Central memory CD4-positive, alpha-beta T cell (primary cell): ENCODE measurements at regions not wholly inside any gene's neighbourhood (a gene's known extent, or its start where the extent isn't known, plus 50 kb on each side); places are given as distances from the start of the nearest gene placed in this dataset.

Experiments used
- DNase-seq: peaks from one replicate; pipeline ENCODE4 v3.0.0; 2022

DNA sequence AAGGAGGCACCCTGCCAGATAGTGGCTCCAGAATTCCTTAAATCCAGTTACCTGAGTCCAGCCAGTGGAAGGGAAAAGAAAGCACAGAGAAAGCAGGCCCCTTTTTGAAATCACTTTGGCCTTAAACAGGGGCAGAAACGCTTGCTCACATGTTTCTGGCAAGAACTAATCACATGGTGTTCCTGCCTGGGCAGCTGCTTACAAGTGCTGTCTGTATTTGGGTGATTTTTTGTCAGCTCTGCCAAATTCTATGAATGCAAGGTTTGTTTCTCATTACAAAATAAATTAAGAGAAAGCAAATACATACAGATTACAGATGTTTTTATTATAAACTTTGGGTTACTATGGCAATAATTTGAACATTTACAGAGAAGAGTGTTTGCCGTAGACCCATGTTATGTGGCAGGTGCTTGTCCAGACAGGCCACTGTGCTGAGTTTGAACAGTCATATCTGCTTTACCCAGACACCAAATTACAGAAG lies 1237.8 kb downstream of the SLITRK5 start:
- DNase-seq: no peak

- DNase-seq: no peak
Observed at GRCh38 chr13:88919970-88920628, 1248.9 kb downstream of the SLITRK5 start.

GRCh38 chr13:88925954-88926353 lies 1254.8 kb downstream of the SLITRK5 start:
- DNase-seq: no peak

GRCh38 chr13:88926890-88927502 lies 1255.8 kb downstream of the SLITRK5 start:
- no peak for DNase-seq

DNA sequence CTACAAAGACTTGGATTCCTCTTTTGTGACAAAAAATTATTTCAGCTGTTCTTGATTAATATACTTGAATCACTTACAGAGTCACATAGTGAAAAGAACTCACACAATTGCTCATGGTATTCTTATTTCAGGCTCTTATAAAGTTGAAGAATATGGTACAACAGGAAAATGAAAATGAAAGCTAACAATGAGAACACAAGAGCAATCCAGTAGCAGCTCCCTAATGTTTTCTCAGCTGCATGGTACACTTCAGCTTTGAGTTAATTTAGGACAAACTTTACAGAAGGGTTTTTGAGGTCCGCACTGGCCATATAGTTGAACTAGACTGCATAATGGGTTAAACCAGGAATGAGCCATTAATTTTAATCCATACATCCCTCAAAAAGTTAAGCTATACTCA lies 1261.8 kb downstream of the SLITRK5 start:
- no peak for DNase-seq

- DNase-seq: no peak
Observed at GRCh38 chr13:88937384-88937783, 1266.2 kb downstream of the SLITRK5 start.

DNA sequence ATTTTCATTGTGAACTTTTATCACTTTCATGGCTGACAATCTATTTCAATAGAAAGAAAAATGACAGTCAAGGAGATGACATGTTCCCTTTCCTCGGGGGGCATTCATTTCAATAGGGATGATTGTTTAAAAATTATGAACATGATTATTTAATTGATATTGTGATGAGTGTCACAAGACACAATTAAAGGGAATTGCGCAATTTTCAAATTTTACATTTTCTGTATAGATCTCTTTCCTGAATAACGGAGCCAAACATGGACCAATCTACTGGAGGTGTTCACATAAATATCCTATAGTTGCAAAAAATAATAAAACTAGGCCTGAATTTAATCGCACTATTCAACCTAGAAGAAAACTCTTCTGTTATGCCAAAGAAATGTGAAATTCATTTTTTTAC lies 1274.6 kb downstream of the SLITRK5 start:
- DNase-seq: no peak

DNA sequence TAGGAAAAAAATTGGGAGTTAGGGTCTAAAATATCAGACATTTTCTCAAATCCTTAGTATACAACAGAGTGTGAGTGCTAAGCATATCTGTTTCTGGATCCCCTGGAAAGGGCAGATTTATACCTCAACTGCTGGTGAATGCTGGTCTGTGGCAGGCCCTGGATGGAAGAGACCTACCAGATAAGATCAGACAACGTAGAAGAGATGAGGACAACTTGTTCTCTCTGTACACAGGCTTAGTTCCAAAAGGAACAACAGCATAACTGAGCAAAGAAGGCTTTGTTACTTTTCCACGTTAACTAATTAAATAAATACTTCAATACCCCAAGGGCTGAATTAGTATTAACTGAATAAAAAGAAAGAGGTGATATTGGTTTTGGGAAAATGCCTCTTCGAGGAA lies 1277.3 kb downstream of the SLITRK5 start:
- DNase-seq: no peak

- no peak for DNase-seq
Observed at GRCh38 chr13:88958821-88959220, 1287.7 kb downstream of the SLITRK5 start.

DNA sequence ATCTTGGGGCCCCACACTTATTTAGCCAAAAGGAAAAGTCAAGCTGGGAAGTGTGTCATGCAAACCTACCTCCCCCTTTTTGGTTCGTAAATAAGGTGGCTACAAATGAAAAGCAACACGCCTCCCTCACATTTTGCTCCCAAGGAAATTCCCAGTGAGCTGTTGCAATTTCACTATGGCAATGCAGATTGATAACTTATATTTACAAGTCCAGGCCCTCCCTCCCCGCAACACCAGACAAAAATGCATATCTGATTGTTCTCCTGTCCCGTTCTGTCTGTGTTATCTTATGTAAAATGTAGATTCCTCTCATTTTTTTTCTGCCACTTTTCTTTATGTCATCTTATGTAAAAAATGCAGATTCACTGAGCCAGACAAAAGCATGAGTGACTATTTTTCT lies 1305.3 kb downstream of the SLITRK5 start:
- DNase-seq: no peak

DNA sequence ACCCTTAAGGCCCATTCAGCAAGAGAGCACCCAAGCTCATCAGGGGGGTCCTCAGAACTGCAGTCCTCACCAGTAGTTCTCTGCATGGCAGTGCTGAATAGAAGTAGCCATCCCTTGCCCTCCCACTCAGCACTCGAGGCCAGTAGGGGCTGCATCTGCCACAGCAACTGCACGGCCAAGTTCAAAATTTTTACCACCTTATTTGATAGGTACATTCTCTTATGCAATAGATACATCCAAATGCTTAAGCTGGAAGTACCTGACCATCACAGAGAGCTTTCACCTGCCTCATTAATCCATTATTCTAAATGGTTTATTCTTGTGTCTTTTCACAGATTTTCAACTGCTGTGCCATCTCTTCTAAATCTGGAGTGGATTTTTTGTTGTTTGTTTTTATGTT lies 1307.4 kb downstream of the SLITRK5 start:
- no peak for DNase-seq

- DNase-seq: no peak
Observed at GRCh38 chr13:88979465-88980175, 1308.4 kb downstream of the SLITRK5 start.

- no peak for DNase-seq
Observed at GRCh38 chr13:89003656-89004055, 1332.5 kb downstream of the SLITRK5 start.

DNA sequence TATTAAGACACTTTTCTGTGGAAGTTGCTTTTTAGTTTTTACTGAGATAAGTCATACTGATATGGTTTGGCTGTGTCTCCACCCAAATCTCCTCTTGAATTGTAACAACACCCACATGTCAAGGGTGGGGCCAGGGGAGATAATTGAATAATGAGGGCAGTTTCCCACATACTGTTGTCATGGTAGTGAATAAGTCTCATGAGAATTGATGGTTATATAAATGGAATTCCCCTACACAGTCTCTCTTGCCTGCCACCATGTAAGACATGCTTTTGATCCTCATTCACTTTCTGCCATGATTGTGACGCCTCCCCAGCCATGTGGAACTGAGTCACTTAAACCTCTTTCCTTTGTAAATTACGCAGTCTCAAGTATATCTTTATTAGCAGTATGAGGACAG lies 1340.4 kb downstream of the SLITRK5 start:
- no peak for DNase-seq

DNA sequence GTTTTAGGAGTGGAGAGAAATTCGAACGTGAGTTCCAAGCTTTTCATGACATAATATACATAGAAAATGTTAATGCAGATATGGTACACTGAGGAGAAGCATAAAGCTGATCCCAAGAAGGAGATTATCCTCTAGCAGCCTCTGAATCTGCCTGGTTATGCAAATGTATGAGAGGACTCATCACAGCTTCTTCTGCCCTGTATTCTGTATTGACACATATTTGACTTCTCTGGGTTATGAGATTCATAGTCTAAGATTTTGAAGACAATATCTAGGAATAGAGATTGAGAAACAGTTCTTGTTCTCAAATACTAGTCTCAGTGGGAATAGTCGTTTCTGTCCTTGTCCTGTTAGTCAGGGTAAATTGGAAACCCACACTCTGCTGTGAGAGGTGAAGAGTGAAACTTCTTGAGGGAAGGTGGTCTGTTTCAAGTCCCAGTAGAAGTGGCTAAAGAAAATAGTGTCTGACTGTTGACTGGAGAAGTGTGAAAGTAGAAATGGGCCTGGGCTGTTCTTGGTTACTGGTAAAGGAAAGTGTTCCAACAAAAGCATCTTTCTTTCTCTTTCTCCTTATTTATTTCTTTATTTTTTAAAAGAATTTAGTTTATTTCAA lies 1356.6 kb downstream of the SLITRK5 start:
- DNase-seq: no peak

GRCh38 chr13:89029062-89029461 lies 1357.9 kb downstream of the SLITRK5 start:
- no peak for DNase-seq

DNA sequence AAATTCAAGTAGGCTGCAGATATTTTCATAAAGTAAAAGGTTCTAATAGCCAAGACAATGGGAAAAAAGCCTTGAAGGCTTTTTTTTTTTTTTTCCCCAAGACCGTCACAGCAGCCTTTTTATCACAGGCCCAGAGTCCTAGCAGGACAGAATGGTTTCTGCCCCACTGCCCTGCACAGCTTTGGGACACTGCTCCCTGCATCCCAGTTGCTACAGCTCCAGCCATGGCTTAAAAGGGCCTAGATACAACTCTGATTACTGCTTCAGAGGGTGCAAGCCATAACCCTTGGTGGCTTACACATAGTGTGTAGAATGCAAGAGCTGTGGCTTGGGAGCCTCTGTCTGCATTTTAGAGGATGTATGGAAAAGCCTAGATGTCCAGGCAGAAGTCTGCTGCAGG lies 1362.8 kb downstream of the SLITRK5 start:
- DNase-seq: no peak

- no peak for DNase-seq
Observed at GRCh38 chr13:89052699-89053098, 1381.5 kb downstream of the SLITRK5 start.

DNA sequence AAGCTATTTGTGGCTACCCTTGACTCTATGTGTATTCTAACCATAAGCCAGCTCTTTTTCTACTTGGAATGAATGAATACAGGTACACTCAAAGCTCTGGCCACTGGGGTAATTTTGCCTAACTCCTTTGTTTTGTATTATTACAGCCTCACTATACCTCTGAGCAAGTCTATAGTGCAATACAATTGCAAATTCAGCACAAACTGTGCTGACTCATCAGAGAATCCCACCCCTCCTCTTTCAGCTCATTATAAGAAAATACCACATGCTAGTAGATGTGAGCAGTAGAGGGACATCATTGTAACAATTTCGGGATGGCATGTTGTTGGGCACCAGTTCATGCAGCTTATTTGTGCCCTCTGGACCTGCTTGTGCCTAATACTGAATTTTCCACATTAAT lies 1382.2 kb downstream of the SLITRK5 start:
- no peak for DNase-seq

DNA sequence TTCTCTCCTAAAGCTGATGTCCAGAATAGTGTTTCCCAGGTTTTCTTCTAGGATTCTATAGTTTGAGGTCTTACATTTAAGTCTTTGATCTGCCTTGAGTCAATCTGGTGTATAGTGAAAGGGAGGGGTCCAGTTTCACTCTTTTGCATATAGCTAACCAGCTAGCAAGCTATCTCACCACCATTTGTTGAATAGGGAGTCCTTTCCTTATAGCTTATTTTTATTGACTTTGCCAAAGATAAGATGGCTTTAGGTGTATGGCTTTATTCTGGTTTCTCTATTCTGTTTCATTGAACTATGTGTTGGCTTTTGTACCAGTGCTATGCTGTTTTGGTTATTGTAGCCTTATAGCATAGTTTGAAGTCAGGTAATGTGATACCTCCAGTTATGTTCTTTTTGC lies 1386.1 kb downstream of the SLITRK5 start:
- DNase-seq: no peak

GRCh38 chr13:89057862-89058261 lies 1386.7 kb downstream of the SLITRK5 start:
- DNase-seq: no peak

GRCh38 chr13:89061821-89062220 lies 1390.7 kb downstream of the SLITRK5 start:
- DNase-seq: no peak

DNA sequence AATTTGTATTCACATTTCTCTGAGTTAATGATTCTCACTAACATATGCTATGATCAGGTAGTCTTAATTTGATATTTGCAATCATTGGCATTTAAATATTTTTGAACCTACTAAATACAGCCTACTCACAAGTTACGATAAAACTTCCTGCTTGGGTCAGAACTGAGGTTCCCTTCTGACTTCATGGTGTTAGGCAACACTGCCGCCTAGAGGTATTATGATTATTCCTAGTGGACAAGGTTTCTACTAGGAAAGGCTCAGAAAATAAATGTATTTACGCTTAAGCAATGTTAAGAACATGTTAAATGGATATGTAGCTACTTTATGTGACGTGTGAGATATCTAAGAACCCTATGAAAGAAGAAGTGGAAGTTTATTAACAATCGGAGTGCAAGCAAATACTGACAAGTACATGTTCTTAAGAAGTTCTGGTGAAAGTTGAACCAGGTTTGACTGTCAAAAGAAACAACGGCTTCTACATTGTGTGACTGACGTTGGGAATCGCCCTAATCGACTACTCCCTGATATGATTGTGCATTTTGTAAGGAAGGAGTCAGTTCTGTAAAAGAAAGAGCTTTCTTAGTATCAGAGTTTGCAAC lies 1395.8 kb downstream of the SLITRK5 start:
- no peak for DNase-seq
